ENCODE measurements at regions not wholly inside any gene's neighbourhood (a gene's known extent, or its start where the extent isn't known, plus 50 kb on each side); places are given as distances from the start of the nearest gene placed in this dataset.

- H3K18ac ChIP-seq (ENCODE audit: extremely low read depth, low read length) = no peak overlapping the region
Observed at GRCh38 chr10:108655057-108655456, 1268.3 kb downstream of the XPNPEP1 start.

More at GRCh38 chr10:108655057-108655456, 1268.3 kb downstream of the XPNPEP1 start:
- H3K4me1 ChIP-seq (replicated peaks in 1 of 4; ENCODE audit: control insufficient read depth in 3 of 4, insufficient read depth in 4 of 4, low read length in 3 of 4) = no peaks in the 10 kb centered on the region
- no peak overlapping the region for H3K14ac ChIP-seq (ENCODE audit: insufficient read length)
- no peak overlapping the region for H4K8ac ChIP-seq (ENCODE audit: extremely low read depth, insufficient read depth, low read length)
- CTCF ChIA-PET (ENCODE audit: partially characterized antibody) = no interaction called here
- H3K27me3 ChIP-seq (replicated peaks in 1 of 4; ENCODE audit: control insufficient read depth in 3 of 4, extremely low read depth in 1 of 4, insufficient read depth in 3 of 4, low read length in 3 of 4) = no peaks in the 10 kb centered on the region
- no peaks in the 10 kb centered on the region for H3K79me1 ChIP-seq (ENCODE audit: low read depth, low read length)
- DNase-seq (ENCODE audit: low read depth in 1 of 2, low spot score in 2 of 2) (no peak), FAIRE-seq (no peak)
- no peak overlapping the region for H2BK120ac ChIP-seq (replicated peaks; ENCODE audit: low read depth, low read length)
- no peak overlapping the region for H2AFZ ChIP-seq (ENCODE audit: low read length)
- no peaks in the 10 kb centered on the region for H4K20me1 ChIP-seq (replicated peaks in 1 of 2; ENCODE audit: control insufficient read depth in 1 of 2, insufficient read depth in 2 of 2, low read length in 2 of 2)
- no peak overlapping the region for H3K9ac ChIP-seq (replicated peaks in 1 of 4; ENCODE audit: extremely low read depth in 1 of 4, low read depth in 3 of 4, low read length in 3 of 4)
- H3K4me2 ChIP-seq (ENCODE audit: insufficient read depth in 1 of 2, low read depth in 2 of 2, low read length in 2 of 2) = no peak overlapping the region
- H3K4ac ChIP-seq (replicated peaks; ENCODE audit: insufficient read length, low read depth, low read length) = no peak overlapping the region
- 97% methylated on average over 4 of the region's 4 CpGs; no CpG with 5 or more reads in 1 of the 2 experiments for WGBS, 2 experiments (ENCODE audit: extremely low coverage in 1 of 2, insufficient coverage in 1 of 2, insufficient read length in 1 of 2, insufficient replicate concordance in 2 of 2, low coverage in 1 of 2, low lambda C conversion rate in 2 of 2, missing lambda C conversion rate in 1 of 2)
- no peak overlapping the region for H2AK5ac ChIP-seq (ENCODE audit: low read depth, low read length)
- H4K5ac ChIP-seq (ENCODE audit: insufficient read length, low read depth, low read length) = no peak overlapping the region
- no peak overlapping the region for H3K23ac ChIP-seq (ENCODE audit: insufficient read length)
- H3K9me3 ChIP-seq (ENCODE audit: insufficient read depth in 2 of 2, low read depth in 1 of 2, low read length in 1 of 2) = no peaks in the 10 kb centered on the region
- no peak overlapping the region for H3K56ac ChIP-seq (replicated peaks; ENCODE audit: insufficient read length, low read depth, low read length)
- no peaks in the 10 kb centered on the region for H3K36me3 ChIP-seq (ENCODE audit: control insufficient read depth in 2 of 4, insufficient read depth in 4 of 4, low read length in 3 of 4)
- POLR2A ChIA-PET (ENCODE audit: partially characterized antibody) = no interaction called here
- no peaks in the 10 kb centered on the region for H3K79me2 ChIP-seq (ENCODE audit: control insufficient read depth in 1 of 2, insufficient read depth in 2 of 2, low read length in 2 of 2)
- H3K27ac ChIP-seq (ENCODE audit: low read depth, low read length) = no peak overlapping the region
- H3K4me3 ChIP-seq (ENCODE audit: extremely low read depth in 1 of 4, insufficient read depth in 2 of 4, low read depth in 3 of 4, low read length in 4 of 4) = no peak overlapping the region
- no peak overlapping the region for H4K91ac ChIP-seq (replicated peaks; ENCODE audit: insufficient read length, low read length)
- H2BK15ac ChIP-seq (ENCODE audit: low read length) = no peak overlapping the region
- no peaks in the 10 kb centered on the region for H3K23me2 ChIP-seq (ENCODE audit: low read depth, low read length)
- no peak overlapping the region for H2BK5ac ChIP-seq (ENCODE audit: low read depth, low read length)
- no peak overlapping the region for H2BK12ac ChIP-seq (ENCODE audit: low read depth, low read length)
- no peak overlapping the region for H2BK20ac ChIP-seq (ENCODE audit: low read length)
- TF ChIP-seq RNF2 (IDR thresholded peaks at IDR 0.05; ENCODE audit: borderline replicate concordance, low read depth, low read length, missing control alignments, poor library complexity, severe bottlenecking) = no peak
- TF ChIP-seq POLR2A (IDR thresholded peaks at IDR 0.05; ENCODE audit: control extremely low read depth in 1 of 2, low read depth in 2 of 2, low read length in 2 of 2) = no peak
